COLO668 (cell line): ENCODE measurements at regions not wholly inside any gene's neighbourhood (a gene's known extent, or its start where the extent isn't known, plus 50 kb on each side); places are given as distances from the start of the nearest gene placed in this dataset.

Source experiments
- DNase-seq: peaks from one replicate; lab custom pipeline; 2025; ENCODE audit not compliant: unreplicated experiment; lab: John Stamatoyannopoulos, UW

DNA sequence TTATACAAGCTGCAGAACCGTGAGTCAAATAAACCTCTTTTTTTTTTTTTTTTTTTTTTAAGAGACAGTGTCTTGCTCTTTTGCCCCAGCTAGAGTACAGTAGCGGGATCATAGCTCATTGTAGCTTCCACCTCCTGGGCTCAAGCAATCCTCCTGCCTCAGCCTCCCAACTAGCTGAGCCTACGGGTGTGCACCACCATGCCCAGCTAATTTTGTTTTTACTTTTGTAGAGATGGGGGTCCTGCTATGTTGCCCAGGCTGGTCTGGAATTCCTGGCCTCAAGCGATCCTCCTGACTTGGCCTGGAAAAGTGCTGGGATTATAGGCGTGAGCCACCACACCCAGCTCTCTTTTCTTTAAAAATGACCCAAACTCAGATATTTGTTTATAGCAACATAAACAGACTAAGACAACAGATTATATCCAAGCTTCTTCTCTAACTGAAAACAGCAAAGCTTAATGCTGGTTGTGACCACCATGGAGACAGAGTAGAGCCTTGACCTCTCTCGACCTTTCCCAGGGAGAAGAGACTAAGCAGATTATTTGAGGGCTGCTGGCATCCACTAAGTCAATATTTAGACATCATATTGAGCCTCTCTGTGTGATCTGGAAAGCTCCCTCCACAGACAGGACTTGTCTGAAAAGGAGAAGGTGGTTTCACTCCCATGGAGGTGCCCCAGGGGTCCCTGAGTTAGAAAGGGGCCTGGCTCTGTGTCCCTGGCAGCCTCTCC, 150.0 kb downstream of the KCTD15 start:
- no peak for DNase-seq

DNA sequence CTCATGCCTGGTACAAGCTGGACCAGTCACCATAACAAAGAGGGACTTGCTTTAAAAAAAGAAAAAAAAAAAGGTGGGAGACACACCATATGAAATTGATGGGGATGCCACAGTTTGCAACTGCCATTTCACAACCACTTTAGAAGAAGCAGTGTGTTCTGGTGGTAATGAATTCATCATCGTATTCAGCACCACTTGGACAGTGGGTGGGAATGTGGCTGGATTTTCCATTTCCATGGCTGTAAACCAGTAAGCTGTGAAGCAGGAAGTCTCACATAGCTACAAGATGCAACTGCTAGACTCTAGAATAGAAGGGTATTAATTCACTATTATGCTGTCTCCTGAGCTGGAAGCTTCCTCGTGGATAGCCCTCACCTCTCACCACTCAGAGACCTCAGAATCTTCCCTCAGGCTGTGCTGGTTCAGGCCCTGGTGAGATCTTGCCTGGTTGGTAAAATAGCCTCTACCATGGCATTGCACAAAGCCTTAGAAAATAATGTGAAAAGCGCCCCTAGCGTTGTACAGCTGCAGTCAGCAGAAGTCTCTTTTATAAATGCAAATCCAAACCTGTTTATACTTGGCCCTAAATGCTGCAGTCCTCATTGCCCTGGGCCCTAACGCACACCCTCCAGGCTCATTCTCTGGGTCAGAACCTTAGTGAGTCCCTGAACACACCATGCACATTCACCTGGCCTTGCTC, 150.7 kb downstream of the KCTD15 start:
- DNase-seq, result no peak

DNA sequence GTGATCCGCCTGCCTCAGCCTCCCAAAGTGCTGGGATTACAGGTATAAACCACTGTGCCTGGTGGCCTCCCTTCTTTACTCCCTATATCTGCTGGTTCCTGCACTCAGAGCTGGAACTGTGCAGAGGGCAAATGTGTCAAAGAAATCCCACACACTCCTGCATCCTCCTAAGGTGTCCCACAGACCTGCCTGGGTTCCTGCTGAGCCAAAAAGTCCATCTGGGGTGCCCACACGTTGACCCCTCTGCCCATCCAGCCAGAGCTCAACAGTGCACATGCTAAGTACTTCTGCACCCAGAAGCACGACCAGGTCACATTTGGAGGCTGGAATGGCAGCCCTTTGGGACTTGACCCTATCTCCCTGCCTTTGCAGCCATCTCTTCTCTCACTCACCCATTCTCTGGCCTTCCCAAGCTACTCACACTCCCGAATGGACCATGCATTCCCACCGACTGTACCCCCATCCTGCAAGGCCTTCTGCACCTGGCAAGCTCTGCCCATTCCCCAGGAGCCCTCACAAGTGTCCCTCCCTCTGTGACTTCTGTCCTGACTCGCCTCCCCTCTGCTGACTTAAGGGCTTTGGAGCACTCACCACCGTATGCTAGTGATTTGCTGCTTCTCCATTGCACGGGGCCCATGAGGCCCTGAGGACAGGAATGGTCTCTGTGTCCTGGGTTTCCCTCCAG, 152.1 kb downstream of the KCTD15 start:
- DNase-seq, result no peak

DNA sequence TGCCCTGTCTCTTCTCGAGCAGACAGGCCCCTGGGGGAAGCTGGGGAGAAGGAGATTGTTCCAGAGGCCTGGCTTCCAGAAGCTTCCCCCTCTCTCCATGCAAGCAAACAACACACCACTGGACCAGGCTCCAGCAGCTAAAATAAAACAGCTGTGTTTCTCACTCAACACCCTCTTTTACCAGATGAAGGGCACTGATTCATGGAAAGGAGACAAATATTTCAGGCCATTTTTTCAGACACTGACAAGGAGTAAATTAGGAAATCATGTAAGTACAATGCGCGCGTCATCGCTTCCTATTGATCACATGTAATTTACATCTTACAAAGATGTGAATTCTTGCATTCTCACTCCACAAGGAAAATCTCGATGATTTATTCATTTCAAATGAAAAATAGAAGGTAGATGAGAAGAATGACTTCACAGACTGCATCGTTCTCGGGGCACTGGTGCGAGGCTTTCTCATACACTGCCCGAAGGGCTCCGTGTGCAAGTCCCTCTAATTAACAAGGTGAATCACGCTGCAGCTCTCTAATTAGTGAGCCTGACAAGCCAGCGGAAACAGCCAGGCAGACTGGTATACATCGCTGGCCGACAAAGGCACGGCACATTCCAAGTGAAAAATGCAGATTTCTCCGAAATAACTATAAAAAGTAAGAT, 153.6 kb downstream of the KCTD15 start:
- no peak for DNase-seq

DNA sequence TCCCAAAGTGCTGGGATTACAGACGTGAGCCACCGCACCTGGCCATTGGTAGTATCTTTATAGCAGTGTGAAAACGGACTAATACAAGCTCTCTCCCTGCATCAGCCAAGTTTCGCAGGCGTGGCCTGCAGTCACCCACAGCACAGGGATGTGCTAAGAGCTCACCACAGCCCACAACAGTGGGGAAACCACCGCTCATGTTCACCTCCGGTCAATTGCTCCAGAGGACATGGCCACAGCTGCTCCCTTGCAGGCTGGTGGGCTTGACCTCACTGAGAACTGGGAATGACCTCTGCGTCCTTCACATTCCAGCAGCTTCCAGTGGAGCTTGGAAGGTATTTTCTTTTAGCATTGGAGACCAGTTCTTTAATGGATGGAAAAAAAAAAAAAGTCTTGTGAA, 156.4 kb downstream of the KCTD15 start:
- DNase-seq, result no peak

DNA sequence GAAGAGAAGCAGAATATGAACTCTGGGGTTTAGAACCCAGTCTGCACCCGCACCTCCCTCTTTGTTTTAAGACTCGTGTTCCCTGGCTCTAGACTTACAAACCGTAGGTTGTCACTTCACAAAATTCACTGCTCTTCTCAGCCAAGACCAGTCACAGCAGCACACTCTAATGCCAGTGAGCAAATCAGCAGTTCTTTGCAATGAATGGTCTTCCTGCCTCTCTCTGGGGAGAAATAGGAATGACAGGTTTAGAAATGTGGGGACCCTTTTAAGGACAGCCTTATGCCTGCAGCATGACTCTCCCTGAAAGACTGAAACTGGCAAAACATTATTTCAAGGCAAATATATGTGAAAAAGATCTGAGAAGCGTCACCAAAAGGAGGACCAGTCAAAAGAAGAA, 156.9 kb downstream of the KCTD15 start:
- DNase-seq, result no peak

DNA sequence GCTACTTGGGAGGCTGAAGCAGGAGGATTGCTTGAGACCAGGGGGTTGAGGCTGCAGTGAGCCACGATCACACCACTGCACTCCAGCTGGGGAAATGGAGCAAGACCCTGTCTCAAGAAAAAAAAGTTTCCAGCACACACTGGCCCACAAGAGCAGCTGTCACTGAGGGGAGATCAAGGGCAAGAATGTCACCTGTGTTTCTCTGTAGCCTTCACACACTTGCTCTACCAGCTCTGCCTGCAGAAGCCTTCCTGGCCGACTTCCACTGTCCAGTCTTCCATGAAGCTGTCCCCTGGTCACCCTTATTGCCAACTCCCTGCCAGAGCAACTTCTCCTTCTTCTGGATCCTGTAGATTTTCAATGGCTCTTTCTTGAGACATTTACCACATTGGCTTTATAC, 158.0 kb downstream of the KCTD15 start:
- DNase-seq, result no peak

DNA sequence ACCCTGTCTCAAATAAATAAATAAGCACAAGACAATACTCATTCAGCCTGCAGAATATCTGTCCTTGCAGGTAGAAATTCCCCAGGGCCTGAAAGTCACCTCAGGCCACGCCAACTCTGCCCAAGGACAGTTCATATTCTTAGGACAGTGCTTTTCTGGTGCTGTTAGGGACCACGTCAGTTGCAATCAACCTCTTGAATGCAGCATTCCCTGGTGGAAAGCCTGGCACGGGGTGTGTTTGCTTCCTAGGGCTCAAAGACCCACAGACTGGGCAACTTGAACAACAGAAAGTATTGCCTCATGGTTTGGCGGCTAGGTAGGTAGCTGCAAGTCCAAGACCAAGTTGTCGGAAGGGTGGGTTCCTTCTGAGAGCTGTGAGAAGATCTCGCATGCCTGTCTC, 160.3 kb downstream of the KCTD15 start:
- no peak for DNase-seq

DNA sequence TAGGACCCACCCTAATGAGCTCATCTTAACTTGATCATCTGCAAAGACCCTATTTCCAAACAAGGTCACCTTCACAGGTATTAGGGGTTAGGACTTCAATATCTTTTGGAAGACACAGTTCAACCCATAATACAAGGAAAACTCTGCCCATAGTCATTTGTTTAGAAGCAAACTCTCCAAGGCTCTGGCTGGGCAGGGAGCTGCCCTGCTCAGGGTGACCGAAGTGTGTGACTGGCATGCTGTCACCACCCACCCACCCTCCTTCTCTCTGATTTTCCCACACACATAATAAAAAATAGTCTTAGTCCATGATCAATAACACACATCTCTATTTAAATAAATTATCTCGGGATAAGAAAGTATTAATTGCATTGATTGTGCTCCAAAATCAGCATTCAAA, 161.1 kb downstream of the KCTD15 start:
- no peak for DNase-seq

DNA sequence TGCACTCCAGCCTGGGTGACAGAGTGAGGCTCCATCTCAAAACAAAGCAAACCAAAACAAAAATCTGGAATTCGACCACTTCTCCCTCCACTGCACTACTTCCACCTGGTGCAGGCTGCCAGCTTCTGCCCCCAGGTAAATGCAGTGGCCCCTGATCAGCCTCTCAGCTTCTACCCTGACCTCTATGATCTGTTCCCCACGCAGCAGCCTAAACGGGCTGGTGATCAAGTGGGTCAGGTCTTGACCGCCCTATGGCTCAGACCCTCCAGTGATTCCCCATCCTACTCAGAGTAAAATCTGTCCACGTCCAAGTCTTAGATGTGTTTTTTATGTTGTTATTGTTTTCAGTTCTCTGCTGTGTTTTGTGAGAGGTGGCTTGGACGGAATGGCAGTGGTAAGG, 163.9 kb downstream of the KCTD15 start:
- DNase-seq, result no peak

DNA sequence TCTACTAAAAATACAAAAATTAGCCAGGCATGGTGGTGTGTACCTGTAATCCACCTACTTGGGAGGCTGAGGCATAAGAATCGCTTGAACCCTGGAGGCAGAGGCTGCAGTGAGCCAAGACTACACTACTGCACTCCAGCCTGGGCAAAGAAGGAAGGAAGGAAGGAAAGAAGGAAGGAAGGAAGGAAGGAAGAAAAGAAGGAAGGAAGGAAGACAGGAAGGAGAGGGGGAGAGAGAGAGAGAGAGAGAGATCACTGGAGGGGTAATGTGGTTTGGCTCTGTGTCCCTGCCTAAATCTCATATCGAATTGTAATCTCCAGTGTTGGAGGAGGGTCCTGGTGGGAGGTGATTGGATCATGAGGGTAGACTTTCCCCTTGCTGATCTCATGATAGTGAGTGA, 165.5 kb downstream of the KCTD15 start:
- DNase-seq, result no peak

DNA sequence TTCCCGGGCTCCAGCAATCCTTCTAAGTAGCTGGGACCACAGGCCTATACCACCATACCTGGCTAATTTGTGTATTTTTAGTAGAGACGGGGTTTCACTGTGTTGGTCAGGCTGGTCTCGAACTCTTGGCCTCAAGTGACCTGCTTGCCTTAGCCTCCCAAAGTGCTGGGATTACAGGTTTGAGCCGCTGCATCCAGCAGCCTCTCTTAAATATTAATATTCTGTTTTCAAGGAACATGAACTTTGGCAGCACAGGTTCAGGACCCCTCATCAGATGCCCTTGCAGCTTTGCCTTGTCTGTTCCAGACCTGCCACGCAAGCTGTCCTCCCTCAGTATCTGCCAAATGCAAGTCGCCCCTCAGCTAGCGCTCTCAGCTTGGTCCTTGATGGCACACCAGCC, 166.8 kb downstream of the KCTD15 start:
- no peak for DNase-seq

DNA sequence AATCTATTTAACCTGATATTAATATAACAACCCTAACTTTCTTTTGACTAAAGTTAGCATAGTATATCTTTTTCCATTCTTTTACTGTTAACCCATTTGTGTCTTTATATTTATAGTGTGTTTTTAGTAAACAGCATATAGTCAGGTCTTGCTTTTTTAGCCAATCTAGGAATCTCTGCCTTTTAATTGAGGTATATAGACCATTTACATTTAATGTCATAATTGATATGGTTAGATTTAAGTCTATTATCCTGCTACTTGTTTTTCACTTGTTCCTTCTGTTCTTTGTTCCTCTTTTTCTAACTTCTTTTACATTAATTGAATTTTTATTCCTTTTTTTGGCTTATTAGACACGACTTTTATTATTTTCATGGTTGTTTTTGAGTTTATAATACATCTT, 174.4 kb downstream of the KCTD15 start:
- DNase-seq, result no peak

DNA sequence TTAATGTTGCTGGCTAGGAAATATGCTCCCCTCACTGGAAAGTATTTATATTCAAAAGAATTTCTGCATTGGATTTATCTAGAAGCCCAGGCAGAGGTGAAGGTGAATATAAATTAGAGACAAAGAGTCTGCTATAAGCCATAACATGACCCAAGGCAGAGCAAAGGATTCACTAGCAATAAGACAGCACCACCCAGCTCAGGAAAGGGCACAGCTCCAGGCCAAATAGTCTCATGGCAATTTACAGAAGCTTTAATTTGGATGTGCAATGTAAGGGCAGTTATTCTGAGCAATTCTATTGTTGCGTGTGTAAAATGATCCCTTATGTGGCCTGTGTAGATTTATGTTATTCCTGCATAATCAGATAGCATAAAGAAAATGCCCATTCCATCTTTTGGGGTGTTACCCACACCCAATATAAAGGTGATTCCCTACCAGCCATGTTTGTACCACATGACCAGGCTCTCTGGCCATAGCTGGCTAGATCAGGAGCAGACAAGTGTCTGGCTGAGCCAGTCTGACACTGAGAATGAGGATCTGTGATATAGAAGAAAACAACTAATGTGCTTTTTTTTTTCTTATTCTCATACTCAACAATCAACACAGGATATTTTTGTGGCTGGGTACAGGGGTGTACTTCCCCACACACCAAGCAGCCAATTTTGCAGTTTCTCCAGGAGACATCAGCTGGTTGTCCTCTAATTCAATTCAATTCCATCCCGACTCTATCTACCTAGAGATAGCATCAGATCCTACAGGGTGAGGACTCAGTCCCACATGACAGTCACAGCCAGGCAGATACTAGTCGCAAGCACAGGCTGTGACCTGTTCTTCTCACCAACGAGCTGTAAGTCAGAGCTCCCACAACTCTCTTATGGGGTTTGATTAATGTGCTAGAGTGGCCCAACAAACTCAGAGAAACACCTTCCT, 181.4 kb downstream of the KCTD15 start:
- no peak for DNase-seq

DNA sequence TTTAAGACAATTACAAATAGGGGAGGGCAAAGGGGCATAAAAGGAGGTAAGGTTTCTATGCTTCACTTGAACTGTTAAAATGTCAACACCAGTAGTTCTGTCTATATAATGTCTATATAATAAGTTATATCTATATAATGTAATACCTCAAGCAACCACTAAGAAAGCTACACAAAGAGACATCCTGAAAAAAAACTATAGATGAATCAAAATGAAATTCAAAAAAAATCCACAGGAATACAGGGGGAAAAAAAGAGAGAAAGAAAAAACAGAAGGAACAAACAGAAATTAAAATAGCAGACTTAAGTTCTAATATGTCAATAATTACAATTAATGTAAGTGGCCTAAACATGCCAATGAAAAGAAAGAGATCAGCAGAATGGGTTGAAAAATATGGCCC, 186.0 kb downstream of the KCTD15 start:
- DNase-seq, result no peak

DNA sequence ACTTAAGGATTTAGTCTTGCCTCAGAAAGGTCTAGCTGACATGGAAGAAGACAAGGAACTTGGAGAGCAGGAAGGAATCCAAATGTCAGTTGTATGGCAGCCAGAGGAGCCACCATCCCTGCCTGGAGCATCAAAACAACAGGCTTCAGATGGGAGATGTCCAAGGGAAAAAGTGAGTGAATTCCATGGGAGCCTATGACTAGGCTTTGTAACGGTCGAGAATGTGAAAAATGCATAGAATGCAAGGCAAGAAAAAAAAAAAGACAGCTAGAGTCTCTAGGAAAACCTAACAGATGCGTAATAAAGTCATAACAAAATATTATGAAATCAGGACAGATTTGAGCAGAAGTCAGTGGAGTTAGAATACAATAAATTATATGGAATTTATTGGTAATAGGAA, 183.7 kb upstream of the LSM14A start:
- DNase-seq, result no peak

DNA sequence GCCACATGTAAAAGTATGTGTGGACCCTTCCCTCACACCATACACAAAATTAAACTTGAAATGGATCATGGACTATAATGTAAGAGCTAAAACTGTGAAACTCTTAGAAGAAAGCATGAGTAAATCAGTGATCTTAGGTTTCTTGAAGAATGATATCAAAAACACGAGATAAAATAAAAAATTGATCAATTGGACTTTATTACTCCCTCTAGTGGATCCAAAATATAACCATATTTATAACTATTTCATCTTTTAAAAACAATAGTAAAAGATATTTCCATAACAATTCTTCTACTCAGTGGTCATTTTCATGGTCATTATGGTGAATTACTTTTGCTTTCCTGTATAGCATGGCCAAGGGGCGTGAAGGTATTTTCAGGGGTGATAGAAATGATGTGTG, 174.6 kb upstream of the LSM14A start:
- no peak for DNase-seq

DNA sequence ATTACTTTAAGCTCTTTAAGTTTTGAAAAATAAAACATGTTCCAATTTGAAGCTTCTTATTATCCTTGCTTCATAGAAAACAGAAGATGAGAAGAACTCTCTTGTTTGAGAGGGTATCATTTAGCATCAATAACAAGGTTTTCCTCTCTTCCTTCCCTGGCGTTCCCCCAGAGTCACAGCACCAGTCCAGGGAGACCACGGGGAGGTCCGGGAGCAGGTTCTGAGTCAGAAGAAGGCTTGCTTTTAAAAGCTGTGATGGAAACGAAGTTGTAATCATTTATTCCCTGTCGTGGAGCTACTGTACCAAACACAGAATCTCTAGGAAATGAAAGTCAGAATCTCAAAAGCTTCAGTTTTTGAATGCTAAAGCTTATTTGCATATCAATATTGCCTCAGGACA, 174.0 kb upstream of the LSM14A start:
- DNase-seq, result no peak

DNA sequence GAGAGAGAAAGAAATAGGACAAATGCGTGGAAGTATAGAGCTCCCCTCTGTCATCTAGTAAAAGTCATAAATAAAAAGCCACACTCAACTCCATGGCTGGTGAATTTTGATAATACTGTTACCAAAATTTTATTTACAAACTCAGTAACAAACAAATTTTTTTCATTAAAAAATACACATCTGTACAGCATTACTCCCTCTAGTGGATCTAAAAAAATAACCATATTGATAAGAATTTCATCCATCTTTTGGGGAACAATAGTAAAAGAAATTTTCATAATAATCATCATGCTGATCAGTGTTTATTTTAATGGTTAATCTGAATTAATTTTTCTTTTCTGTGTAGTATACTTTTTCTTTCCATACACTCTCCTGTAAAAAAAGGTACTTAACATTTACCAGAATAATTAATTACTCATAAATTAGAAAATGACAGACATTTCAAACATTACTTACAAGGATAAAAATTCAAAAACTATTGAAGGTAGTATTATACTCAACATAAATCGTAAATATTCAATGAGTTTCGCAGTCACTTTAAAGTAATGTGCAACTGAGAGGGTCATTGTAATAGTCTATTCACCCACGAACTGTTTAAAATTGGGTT, 173.5 kb upstream of the LSM14A start:
- no peak for DNase-seq

DNA sequence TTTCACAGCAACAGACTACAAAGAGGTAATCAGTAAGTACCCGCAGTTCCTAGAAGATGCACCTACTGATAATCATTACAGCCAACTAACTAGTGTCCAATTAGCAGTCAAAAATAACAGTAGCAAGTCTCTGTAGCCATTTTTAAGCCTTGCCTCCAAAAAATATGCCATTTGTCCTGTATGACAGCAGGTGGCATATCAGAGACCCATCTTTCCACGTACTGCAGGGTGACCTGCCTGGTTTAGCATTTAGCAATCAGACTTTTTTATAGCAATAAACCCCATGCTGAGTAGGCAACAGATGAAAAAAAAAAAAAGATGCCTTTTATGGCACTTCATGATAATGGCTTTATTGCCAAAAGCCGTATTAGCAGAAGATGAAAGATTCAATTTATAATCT, 155.3 kb upstream of the LSM14A start:
- DNase-seq, result no peak
